T-helper 1 cell (primary cell): ENCODE measurements at regions not wholly inside any gene's neighbourhood (a gene's known extent, or its start where the extent isn't known, plus 50 kb on each side); places are given as distances from the start of the nearest gene placed in this dataset.

Source experiments
- DNase-seq, 5 donors: peaks; one replicate each; pipeline ENCODE4 v3.0.0-alpha.2; 2012 to 2020

DNA sequence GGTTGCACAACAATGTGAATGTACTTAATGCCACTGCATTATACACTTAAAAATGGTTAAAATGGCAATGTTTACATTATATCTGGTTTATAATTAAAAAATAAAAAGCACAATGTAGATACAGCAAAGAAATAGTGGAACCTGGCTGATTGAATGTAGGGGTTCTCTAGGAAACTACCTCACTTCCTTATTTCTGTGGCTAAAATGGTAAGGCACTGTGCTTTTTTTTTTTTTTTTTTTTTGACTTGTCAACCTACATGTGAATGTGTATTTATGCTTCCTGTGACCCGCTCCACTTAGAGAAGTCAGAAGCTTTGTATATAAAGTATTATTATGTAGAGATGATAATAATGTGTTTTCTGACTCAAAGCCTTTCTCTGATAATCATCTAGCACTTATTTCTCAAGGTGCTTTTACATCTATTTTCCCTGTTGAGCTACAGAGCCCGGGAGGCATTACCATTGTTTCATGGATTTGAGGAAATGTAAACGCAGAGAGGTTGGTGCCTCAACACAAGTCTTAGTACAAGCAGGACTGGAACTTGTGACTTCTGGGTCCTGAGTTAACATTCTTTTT lies 55.0 kb downstream of the SOX4 start:
- DNase-seq = no peak

DNA sequence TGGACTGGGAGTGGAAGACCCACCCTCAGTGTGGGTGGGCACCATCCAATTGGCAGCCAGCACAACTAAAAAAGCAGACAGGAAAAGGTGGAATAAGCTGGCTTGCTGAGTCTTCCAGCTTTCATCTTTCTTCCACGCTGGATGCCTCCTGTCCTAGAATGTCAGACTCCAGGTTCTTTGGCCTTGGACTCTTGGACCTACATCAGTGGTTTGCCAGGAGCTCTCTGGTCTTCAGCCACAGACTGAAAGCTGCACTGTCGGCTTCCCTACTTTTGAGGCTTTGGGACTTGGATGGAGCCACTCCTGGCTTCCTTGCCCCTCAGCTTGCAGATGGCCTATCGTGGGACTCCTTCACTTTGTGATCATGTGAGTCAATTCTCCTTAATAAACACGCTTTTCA lies 59.8 kb downstream of the SOX4 start:
- no peak for DNase-seq

DNA sequence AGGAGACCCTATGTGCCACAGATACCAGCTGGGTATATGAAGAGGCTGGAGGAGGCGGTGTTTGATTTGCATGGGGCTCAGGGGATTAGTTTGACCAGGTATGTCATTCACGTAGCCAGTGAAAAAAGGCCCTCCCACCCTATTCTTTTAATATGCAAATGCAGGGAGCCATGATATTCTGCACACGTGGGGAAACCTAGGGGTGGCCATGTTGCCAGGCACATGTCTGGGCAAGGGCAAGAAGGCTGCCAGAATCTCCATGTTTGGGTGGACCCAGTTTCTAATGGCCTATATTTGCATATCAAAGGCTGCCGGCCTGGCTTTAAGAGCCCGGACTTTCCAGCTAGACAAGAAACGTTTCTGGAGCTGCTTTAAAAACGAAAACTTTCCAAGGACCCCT lies 60.4 kb downstream of the SOX4 start:
- no peak for DNase-seq

DNA sequence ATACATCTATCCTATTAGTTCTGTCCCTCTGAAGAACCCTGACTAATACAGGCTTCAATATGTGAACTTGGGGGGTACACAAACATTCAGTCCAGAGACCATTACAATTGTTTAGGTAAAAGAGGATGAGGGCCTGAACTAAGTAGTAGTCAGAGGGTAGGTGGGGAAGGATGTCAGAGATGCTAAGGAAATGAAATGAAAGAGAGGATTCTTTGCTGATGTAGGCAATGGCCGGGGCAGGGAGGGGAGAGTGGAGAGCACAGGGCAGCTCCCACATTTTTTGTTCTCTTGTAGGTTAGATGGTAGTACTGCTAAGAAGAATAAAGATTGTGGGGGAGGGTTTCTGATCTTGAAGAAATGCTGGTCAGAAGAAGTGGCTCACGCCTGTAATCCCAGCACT lies 60.8 kb downstream of the SOX4 start:
- DNase-seq = no peak

DNA sequence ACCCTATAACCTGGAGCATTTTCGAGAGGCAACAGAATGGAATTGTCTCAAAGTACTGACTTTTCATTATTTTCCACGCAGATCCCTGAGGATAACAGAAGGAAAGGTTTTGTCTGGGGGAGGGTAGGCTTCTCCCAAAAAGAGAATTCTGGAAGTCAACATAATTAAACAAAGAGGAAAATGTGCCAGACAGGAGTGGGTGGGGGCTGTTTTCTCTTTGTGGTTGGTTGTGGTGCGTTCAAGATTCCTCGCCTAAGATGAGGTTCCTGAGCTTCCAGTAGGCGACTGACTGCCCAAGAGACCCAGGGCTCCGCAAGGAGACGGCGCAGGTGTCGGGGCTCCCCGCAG lies 70.4 kb downstream of the SOX4 start:
- no peak for DNase-seq

DNA sequence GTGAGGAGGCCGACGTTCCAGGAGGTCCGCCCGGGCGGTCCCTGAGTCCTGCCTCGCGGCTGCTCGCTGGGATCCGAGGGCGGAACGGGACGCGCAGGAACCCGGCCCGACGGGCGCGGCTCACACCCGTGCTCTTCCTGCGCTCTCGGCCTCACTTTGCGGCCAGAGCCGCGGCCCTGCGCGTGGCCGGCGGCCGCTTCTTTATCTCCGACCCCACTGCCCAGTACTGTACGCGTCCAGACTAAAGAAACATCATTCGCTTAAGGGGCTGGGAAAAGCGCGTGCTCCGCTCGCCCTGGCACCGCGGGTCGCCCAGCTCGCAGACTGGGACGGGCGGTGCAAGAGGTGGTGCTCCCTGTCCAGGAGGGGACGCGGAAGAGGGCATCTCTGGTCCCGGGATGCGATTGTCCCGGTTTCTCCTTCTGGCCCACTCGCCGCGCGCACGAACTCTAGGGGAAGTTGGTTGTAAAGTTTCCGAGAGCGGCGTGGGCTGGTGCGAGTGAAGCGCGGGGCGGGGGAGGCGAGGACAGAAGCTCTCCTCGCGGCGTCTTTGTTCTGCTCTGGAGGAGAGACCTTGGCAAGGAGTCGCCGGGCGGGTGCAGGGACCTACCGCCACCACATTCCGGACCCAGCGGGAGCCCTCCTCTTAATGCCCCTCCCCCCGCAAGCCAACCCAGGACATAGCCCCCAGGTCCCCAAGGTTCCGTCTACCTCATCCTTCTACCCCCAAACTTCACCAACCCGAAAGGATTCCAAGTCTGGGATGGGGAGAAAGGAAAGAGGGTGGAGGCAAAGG lies 71.0 kb downstream of the SOX4 start:
- no peak for DNase-seq

DNA sequence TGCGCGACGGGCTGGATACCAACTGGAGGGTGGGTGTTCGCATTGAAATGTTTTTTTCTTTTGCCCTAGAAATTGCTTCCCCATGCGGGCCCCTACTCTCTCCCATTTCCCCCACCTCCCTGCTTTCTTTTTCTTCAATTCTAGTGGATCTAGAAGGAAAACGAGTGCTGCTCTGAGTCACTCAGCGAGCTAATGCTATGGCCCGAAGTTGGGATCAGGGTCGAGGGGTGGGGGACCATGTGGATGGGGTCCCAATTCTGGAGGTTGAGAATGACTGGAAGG lies 71.5 kb downstream of the SOX4 start:
- DNase-seq = no peak

DNA sequence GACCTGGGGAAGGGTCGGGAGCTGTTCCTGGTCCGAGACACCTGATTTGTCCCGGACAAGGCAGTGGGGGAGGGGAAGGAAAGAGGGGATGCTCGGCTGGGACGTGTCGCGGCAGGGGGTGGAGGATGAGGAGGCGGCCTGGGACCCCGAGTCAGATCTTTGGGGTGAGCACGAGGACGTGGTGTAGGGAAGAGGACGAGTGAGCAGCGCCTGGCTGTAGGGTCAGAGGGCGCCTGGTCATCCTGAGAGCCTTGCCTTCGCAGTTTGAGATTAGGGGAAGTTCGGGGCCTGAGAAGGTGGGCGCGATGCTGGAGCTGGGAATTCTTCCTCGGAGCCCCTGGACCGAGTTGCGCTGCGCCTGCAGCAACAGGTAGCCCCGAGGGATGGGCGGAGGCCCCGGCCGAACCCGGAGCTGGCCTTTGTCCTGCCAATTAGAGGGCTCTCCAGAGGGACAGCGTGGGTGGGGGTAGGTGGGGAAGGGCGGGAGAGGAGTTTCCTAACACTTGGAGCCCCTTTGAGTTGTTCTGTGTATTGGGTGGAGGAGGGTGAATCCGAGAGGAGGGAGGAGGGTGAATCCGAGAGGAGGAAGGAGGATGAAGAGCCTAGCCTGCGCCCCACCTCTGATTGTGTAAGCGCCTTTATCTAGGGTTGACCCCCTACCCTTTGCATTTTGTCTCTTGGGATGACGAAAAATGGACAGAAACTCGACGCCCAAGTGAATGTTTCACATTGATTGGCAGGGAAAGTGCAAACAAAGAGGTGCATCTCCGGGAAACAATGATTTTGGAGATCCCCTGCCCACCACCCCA lies 72.0 kb downstream of the SOX4 start:
- no peak for DNase-seq

DNA sequence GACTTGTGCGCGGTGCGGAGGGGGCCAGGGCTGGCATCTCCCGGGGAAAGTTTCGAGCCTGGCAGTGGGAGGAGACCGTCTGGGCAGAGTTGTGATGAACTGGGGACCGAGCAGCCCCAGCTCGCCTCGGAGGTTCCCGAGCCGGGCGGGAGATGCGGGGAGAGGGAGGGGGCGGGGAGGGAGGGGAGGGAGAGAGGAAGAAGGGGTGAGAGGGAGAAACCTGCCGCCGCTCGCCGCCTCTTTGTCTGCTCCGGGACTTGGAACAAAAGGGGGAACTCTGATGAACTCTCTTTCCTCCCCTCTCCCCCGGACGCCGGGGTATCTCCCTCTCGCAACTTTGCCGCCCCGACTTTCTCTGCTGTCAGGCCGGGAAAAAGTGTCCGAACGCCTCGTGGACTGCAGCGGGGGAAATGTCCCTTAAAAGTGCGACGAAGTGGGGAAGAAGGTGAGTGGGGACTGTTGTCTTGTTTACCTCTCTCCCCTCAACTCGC lies 72.7 kb downstream of the SOX4 start:
- DNase-seq = no peak

DNA sequence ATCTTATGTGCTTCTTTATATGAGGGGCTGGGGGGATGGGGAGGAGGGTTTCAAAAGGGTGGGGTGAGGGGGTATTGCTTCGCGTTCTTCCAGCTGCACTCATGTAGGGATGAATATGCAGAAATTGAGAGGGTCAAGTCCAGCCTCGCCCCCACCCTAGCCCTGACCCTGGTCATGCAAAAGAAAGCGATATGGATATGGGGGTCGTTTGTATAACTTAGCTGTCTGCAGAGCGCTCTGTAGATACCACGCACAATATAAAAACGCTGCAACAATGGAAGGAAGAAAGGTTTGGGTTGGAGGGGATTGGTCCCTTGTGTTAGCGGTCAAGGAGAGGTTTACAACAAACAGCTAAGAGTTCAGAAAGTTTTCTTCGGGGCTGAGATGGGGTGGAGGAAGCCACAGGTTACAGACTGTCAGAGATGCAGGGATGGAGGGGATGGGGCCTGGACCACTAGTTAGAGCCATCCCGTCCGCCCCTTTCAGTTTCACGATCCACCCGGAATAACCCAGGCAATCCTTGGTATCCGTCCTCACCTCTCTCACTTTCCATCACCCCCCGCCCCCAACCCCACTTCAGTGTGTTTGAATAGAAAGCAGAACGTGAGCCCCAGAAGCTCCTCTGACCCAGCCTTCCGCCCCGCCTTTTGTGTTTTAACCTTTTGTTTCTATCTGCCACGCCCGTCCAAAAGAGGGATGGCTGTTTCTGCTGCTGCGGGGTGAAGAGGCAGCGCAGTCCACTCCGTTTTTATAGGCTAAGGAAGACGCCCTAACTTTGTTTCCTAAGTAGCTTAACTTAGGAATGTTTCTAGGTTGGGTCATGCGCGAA lies 73.5 kb downstream of the SOX4 start:
- no peak for DNase-seq

DNA sequence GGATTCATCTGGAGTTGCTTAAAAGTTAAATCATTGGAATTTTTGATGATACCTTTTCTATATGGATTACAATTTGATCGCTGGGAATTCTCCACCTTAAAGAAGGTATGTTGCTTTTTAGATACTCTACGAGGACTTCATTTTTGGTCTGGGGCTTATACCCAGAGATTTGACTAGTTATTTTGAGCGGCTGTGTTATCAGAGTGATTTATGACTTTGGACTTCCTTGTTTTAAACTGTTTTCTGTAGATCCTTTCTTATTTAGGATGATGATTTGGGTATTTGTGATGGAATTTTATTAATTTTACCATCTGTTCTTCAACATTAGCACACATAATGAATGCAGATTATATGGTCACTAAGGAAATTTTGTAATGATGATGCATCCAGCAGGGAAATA lies 75.2 kb downstream of the SOX4 start:
- no peak for DNase-seq

DNA sequence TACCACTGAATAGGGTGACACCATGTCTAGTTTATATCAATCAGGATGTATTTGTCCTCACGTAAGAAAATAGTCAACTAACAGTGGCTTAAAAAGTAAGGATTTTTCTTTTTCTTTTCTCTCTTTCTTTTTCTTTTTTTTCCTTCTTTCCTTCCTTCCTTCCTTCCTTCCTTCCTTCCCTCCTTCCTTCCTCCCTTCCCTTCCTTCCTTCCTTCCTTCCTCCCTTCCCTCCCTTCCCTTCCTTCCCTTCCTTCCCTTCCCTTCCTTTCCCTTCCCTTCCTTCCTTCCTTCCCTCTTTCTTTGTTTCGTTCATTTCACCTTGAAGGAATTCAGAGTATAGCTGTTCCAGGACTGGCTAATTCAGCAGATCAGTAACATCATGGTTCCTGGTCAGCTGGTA lies 83.2 kb downstream of the SOX4 start:
- no peak for DNase-seq

DNA sequence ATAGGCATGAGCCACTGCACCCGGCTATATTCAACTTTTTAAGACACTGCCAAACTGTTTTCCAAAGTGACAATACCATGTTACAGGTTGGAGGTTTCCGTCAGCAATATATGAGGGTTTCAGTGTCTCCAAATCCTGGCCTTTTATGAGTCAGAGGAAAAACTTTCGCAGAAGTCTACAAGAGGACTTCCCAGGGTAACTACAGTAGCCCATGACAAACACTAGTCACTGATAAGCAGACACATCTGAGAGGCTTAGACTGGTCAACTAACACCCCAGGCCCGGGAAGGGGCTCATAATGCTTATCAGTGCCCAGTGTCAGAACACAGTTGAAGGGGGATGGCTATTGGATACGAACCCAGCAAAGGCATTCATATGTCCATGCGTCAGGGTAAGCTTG lies 85.4 kb downstream of the SOX4 start:
- no peak for DNase-seq

DNA sequence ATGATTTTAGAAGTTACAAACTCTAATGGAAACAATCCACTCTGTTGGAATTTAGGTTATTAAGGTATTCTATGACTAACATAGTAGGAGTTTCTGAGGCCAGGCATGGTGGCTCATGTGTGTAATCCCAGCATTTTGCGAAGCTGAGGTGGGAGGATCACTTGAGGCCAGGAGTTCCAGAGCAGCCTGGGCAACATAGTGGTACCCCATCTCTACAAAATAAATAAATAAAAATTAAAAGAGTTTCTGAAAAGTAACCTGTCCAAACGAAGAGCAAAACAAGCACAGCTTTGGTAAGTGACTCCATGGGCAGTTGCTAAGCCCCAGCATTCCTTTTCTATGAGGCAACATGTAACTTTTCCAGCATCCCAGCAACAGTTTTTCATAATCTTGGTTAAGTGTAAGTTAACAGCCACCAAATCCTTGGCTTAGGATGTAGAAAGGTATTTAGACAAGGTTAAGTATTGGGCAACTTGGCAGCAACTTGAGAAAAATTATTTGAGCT lies 86.3 kb downstream of the SOX4 start:
- DNase-seq = no peak

DNA sequence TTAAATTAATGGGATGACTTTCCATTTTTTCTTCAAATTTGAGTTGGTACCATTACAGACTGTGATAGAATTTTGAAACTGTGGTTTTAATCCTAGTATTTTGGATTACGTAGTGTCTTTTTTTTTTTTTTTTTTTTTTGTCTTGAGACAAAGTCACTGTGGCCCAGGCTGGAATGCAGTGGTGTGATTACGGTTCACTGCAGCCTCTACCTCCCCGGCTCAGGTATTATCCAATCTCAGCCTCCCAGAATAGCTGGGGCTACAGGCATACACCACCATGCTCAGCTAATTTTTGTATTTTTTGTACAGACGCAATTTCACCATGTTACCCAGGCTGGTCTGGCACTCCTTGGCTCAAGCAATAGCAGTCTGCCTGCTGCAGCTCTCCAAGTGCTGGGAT lies 87.1 kb downstream of the SOX4 start:
- DNase-seq = no peak

DNA sequence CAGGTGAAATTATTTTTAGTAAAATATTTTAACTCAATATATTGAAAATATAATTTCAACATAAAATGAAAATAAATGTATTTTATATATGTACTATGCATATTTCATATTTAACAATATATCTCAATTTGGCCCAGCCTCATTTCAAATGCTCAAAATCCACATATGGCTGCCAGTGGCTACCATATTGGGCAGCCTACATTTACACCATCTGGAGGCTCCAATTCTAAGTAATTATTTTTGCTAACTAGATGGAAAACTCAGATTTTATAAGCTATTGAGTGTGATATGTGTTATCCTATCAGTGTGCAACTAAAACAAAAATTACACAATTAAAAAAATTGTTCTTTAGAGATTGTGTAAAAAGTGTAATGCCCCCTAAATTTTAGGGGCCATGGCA lies 96.9 kb downstream of the SOX4 start:
- DNase-seq = no peak

DNA sequence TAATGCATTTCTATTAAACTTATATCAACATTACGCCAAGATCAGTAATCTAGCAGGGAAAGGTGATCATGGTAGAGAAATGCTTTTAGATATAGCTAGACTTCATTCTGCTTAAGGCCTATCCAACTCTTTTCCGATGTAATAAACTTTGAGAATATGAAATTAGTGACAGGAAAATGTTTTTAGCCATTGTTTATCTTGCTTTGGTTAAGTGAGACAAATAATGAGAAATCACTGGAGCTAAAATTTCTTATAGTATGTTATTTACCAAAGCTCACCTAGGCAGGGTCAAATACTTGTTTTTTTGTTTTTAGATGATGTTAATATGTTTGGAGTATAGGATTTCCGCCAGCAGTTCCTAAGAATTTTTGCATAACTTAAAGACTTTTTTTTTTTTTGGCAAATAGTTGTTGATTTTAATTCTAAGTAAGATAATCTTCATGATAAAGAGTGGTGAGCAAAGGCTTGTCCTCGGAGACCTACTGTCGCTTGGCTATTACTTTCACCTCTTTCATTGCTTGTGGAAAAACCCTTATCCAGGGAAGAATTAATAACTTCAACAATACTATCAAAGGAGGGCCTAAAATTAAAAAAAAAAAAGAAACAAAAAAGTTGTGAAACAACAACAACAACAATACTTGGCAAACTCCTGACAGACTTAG lies 98.3 kb downstream of the SOX4 start:
- no peak for DNase-seq

DNA sequence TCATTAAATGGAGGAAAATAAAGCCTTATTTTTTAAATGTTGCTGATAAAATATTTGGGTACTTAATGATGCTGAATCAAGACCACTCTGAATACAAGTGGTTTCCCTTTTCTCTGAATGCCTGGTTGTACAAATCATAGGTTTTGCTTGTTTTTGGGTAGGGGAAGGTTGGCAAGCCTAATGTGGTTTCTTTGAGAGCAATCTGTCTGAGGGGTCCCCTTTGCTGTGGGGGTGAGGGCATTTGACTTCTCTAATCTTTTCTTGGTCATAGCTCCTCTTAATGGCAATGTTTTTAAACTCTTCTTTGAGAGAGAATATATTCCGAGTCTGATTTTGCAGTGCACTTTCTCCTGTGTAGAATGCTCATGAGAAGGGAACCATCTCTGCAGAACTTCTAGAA lies 99.2 kb downstream of the SOX4 start:
- no peak for DNase-seq

DNA sequence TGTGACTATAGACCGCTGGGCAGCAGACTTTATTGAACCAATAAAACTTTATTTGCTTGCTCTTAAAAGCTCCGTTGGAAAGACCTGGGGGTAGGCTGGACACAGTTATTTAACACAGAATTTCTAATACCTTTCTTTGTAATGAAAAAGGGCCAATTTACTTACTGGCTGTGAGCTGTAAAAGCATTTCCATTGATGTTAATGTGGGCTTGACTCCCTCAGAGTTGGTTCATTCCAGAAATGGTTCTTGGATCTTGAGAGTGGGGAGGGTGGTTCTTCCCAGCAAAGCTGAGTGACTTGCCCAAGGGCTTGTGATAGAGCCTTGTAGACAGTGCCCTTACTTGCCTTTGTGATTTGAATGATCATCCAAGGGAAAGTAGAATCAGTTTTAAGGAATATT lies 100.6 kb downstream of the SOX4 start:
- no peak for DNase-seq

DNA sequence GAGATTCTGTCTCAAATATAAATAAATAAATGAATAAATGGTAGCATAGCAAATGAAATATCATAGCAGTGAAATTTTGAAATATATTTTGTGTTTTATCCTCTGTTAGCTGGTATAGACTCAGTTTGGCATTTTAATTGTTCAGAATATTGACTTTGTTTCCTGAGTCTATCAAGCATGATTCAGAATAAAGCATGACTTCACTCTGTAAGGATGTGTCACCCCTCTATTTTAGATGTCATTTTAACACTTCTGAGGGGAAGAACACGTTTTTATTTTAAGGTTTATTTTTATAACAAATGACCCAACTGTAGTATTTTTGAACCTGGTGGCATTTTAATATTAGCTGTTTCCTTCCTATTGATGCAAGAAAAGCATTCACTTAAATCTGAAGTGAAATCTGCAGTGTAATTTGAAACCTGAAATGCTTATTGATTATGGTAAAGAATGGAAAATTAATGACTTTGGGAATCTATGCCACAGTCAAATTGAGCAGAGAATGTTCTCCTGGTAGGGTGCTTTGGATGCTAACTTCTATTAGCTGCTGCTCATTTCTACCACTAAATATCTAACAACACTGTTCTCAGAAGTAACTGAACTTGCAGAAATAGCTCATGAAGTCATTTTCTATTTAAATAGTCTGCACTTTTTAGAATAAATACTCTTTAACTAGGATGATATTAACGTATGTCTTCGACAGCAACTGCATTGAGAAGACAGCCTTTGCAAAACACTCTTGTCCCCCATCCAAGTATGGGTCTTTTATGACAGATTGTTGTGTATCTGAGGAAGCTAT lies 114.2 kb downstream of the SOX4 start:
- no peak for DNase-seq

DNA sequence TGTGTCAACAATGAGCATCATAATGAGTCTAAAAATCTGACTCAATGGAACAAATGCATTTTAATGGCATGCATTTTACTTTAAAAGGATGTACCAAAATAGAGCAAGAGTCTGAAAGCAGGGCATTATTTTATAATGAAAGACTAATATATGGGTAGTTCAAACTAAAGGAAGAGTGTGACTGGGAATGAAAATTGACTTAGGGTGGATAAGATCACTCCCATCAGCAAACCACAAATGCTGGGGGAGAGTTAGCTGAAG lies 114.7 kb downstream of the SOX4 start:
- DNase-seq = no peak

DNA sequence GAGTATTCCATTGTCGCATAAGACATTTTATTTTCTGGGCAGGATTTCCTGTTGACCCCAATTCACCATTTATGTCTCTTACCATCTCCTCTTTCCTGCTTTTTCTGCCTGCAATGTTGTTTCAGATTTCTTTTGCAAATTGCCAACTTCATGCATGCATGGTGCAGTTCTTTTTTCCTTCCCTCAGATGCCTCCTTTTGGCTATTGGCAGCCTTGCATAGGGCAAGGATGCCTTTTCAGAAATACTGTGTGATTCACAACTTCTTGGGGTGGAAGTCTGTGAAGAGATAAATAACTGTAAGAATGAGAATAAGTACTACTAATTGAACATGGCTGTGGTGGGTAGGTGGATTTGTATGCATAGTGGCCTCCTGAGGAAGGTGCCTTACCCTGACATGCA lies 116.7 kb downstream of the SOX4 start:
- DNase-seq = no peak
